Upper lobe of right lung (tissue), 1 donor: ENCODE measurements at regions not wholly inside any gene's neighbourhood (a gene's known extent, or its start where the extent isn't known, plus 50 kb on each side); places are given as distances from the start of the nearest gene placed in this dataset.

Source experiments
- ATAC-seq: fragments of 200-7000 bp; cut with Tn5 transposase; one replicate; pipeline ENCODE4 v1.9.1; 2020; ENCODE audit warnings: mild to moderate bottlenecking, moderate library complexity
- DNase-seq: peaks from one replicate; pipeline ENCODE4 v3.0.0-alpha.2; 2020
- H3K27ac ChIP-seq: fragments of 200-600 bp; one replicate; pipeline ENCODE4 v1.8.0; 2022
- H3K27me3 ChIP-seq: fragments of 200-600 bp; one replicate; pipeline ENCODE4 v1.8.0; 2022; ENCODE audit warnings: mild to moderate bottlenecking
- H3K36me3 ChIP-seq: fragments of 200-600 bp; one replicate; pipeline ENCODE4 v1.8.0; 2022
- H3K4me1 ChIP-seq: fragments of 200-600 bp; one replicate; pipeline ENCODE4 v1.8.0; 2022
- H3K4me3 ChIP-seq: fragments of 200-600 bp; one replicate; pipeline ENCODE4 v1.8.0; 2022; ENCODE audit warnings: mild to moderate bottlenecking
- H3K9me3 ChIP-seq: fragments of 200-600 bp; one replicate; pipeline ENCODE4 v1.8.0; 2022
- CTCF ChIP-seq: fragments of 200-600 bp; IDR thresholded peaks from one replicate; pipeline ENCODE4 v1.8.0; 2022; ENCODE audit warnings: antibody characterized with exemption
- intact Hi-C: fragments of 100-400 bp; cut with DNase I; formaldehyde crosslinking; loops from one replicate; pipeline ENCODE4 v1.11.0; 2022
- donor health status: DM: no; HTN: yes; CAD: no; lungs with severe emphysema.

GRCh38 chr2:7577769-7578168, 660.6 kb downstream of the RNF144A start:
- TF ChIP-seq CTCF = no peak
- ATAC-seq (no peak), DNase-seq (no peak)
- Histone ChIP-seq H3K27me3 (no peaks in the 10 kb centered on the region), H3K36me3 (no peaks in the 10 kb centered on the region), H3K4me3 (no peak overlapping the region), H3K27ac (no peak overlapping the region), H3K4me1 (no peaks in the 10 kb centered on the region), H3K9me3 (no peaks in the 10 kb centered on the region)
- intact Hi-C loops = no loop called here

GRCh38 chr2:7584017-7584416, 666.8 kb downstream of the RNF144A start:
- Histone ChIP-seq H3K27ac (no peak overlapping the region), H3K27me3 (no peaks in the 10 kb centered on the region), H3K4me3 (no peak overlapping the region), H3K9me3 (no peaks in the 10 kb centered on the region), H3K4me1 (no peaks in the 10 kb centered on the region), H3K36me3 (no peaks in the 10 kb centered on the region)
- intact Hi-C loops = no loop called here
- DNase-seq (no peak), ATAC-seq (no peak)
- no peak for TF ChIP-seq CTCF

GRCh38 chr2:7586898-7587297, 669.7 kb downstream of the RNF144A start:
- intact Hi-C loops = no loop called here
- Histone ChIP-seq H3K27me3 (no peaks in the 10 kb centered on the region), H3K36me3 (no peaks in the 10 kb centered on the region), H3K4me3 (no peak overlapping the region), H3K9me3 (no peaks in the 10 kb centered on the region), H3K27ac (no peak overlapping the region), H3K4me1 (no peaks in the 10 kb centered on the region)
- no peak for TF ChIP-seq CTCF
- ATAC-seq (no peak), DNase-seq (no peak)

GRCh38 chr2:7588295-7588694, 671.1 kb downstream of the RNF144A start:
- intact Hi-C loops = no loop called here
- H3K9me3 ChIP-seq = no peaks in the 10 kb centered on the region
- DNase-seq (no peak), ATAC-seq (no peak)
- no peak overlapping the region for H3K4me3 ChIP-seq
- H3K36me3 ChIP-seq = no peaks in the 10 kb centered on the region
- H3K4me1 ChIP-seq = no peaks in the 10 kb centered on the region
- H3K27me3 ChIP-seq = no peaks in the 10 kb centered on the region
- TF ChIP-seq CTCF = no peak
- no peak overlapping the region for H3K27ac ChIP-seq

GRCh38 chr2:7592618-7593140, 675.5 kb downstream of the RNF144A start:
- no peak for TF ChIP-seq CTCF
- Histone ChIP-seq H3K36me3 (no peaks in the 10 kb centered on the region), H3K9me3 (no peaks in the 10 kb centered on the region), H3K27ac (no peak overlapping the region), H3K4me3 (no peak overlapping the region), H3K4me1 (no peaks in the 10 kb centered on the region), H3K27me3 (no peaks in the 10 kb centered on the region)
- intact Hi-C loops = no loop called here
- no peak for ATAC-seq
- DNase-seq = no peak

GRCh38 chr2:7593360-7593759, 676.1 kb downstream of the RNF144A start:
- intact Hi-C loops = no loop called here
- Histone ChIP-seq H3K4me3 (no peak overlapping the region), H3K9me3 (no peaks in the 10 kb centered on the region), H3K27ac (no peak overlapping the region), H3K36me3 (no peaks in the 10 kb centered on the region), H3K4me1 (no peaks in the 10 kb centered on the region), H3K27me3 (no peaks in the 10 kb centered on the region)
- DNase-seq = no peak
- ATAC-seq = no peak
- TF ChIP-seq CTCF = no peak
